GM12872 (cell line): ENCODE measurements at regions not wholly inside any gene's neighbourhood (a gene's known extent, or its start where the extent isn't known, plus 50 kb on each side); places are given as distances from the start of the nearest gene placed in this dataset.

Source experiments
- TF ChIP-seq, protein P1 (sequence below): IDR thresholded peaks from 3 replicates; pipeline ENCODE4 v1.5.1; 2011; ENCODE audit warnings: low read depth, mild to moderate bottlenecking, low read length, moderate library complexity; ENCODE audit not compliant: insufficient read depth

GRCh38 chr6:110558575-110558974, 82.2 kb upstream of the SLC22A16 start:
- TF ChIP-seq, protein P1, sequence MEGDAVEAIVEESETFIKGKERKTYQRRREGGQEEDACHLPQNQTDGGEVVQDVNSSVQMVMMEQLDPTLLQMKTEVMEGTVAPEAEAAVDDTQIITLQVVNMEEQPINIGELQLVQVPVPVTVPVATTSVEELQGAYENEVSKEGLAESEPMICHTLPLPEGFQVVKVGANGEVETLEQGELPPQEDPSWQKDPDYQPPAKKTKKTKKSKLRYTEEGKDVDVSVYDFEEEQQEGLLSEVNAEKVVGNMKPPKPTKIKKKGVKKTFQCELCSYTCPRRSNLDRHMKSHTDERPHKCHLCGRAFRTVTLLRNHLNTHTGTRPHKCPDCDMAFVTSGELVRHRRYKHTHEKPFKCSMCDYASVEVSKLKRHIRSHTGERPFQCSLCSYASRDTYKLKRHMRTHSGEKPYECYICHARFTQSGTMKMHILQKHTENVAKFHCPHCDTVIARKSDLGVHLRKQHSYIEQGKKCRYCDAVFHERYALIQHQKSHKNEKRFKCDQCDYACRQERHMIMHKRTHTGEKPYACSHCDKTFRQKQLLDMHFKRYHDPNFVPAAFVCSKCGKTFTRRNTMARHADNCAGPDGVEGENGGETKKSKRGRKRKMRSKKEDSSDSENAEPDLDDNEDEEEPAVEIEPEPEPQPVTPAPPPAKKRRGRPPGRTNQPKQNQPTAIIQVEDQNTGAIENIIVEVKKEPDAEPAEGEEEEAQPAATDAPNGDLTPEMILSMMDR, result no peak

DNA sequence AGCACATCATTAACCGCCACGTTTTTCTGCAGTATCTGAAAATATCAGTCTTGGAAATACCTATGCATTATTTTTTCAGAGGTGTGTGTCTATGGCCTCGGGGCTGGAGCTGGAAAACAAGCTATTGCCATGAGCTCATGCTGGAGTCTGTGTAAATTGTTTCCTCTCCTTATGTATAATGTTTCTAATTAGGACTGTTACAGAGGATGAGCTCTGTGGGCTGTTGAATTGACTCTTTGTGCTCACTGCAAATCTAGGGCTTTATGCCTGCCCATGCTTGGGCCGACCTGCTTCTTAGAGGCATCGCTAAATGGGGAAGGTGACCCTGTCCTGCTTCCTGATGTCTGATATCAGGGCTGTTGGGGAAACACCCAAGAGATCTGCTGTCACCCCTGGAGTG, 80.8 kb upstream of the SLC22A16 start:
- TF ChIP-seq, protein P1, result no peak

GRCh38 chr6:110556317-110557110, 80.1 kb upstream of the SLC22A16 start:
- TF ChIP-seq, protein P1, result no peak

DNA sequence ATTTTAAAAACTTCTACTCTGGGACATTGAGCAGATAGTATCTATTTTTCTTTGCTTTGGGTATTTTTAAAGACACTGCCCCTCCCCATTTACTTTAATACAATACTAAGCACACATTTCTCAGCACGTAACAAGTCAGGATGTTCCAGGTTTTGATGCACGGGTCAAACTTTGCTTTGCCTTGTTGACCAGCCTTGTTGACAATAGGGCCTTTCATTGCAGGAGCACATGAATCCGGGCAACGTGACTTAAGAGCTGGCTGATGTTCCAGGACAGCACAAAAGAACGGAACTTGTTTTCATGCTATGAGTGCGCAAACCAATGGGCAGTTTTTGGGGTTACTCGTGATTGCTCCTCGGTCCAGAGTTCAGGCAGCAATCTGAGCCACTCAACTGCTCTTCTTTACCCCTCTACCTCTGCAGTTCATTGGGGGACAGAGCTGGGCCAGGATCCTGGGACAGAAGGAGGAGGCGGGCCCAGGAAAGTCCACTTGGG, 78.6 kb upstream of the SLC22A16 start:
- TF ChIP-seq, protein P1, result no peak

GRCh38 chr6:110554441-110554840, 78.0 kb upstream of the SLC22A16 start:
- TF ChIP-seq, protein P1, result no peak

DNA sequence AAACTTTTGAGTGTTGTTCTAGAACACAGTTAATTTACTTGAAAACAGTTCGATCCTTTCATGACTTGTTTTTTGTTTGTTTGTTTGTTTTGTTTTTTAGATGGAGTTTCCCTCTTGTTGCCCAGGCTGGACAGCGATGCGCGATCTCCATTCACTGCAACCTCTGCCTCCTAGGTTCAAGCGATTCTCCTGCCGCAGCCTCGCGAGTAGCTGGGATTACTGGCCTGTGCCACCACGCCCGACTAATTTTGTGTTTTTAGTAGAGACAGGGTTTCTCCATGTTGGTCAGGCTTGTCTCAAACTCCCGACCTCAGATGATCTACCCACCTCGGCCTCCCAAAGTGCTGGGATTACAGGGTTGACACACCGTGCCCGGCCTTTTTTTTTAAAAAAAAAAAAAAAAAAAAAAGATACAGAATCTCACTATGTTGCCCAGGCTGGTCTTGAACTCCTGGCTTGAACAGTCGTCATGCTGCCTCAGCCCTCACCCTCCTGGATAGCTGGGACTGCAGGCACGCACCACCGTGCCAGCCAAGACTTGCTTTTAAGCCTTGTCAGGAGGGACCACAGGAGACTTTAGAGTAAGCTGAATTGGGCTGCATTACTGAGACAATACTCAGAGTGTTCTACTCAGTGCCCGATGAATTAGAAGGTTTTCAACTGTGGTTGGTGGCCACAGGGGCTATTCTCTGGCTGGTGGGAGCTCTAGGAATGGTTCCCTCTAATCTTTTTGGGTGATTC, 76.7 kb upstream of the SLC22A16 start:
- TF ChIP-seq, protein P1, result no peak

DNA sequence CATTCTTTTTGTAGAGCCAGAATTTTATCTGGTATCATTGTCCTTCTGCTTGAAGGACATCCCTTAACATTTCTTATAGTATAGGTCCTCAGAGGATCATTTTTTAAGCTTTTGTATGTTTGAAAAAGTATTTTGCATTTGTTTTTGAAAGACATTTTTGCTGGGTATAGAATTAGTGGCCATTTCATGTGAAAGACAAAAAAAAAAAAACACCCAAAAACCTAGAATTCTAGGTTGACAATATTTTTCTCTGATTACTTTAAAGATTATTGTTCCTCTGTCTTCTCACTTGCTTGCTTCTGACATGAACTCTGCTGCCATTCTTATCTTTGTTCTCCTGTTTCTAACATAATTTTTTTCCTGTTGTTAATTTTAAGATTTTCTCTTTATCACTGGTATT, 75.7 kb upstream of the SLC22A16 start:
- TF ChIP-seq, protein P1, result no peak
